Fibroblast of peridontal ligament (primary cell): ENCODE measurements at regions not wholly inside any gene's neighbourhood (a gene's known extent, or its start where the extent isn't known, plus 50 kb on each side); places are given as distances from the start of the nearest gene placed in this dataset.

ENCODE experiments used
- DNase-seq: peaks from one replicate; pipeline ENCODE4 v3.0.0-alpha.2; 2010; ENCODE audit errors: extremely low read depth

DNA sequence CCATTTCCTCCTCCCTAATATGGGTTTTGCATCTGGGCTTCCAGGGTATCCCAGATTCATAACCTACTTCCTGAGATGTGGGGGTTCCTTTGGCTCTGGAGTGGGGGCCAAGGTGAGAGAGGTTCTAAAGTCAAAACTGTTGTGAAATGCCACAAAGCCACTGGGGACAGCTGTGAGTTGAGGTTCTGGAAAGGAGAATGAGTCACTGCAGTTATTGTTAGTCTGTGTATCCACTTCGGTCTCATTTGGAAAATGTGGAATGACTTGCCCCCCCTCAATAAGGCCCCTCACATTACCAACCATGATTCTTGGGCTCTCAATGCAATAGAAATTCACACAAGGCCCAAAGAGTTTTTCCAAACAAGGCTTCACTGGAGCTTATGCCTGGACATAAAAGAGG lies 51.1 kb upstream of the LGALSL start:
- peak; percentile 14 for DNase-seq

DNA sequence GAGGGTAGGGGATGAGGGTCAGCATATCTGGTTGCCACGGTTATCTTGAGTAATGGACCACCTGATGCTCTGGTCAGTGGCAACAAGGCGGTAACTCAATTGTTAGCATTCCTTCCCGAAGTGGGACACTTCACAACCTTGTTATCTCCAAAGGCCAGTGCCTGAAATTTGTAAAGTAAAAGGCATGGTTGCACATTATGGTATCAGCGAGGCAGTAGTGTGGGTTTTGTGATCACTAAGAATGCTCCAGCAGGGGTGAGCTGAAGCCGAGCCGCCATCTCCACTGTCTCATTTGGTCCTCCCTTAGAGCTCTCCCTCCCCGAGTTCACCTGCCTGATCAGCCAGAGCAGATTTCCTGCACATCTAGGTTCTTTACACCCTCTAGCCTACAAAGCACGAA lies 50.5 kb upstream of the LGALSL start:
- DNase-seq: no peak

DNA sequence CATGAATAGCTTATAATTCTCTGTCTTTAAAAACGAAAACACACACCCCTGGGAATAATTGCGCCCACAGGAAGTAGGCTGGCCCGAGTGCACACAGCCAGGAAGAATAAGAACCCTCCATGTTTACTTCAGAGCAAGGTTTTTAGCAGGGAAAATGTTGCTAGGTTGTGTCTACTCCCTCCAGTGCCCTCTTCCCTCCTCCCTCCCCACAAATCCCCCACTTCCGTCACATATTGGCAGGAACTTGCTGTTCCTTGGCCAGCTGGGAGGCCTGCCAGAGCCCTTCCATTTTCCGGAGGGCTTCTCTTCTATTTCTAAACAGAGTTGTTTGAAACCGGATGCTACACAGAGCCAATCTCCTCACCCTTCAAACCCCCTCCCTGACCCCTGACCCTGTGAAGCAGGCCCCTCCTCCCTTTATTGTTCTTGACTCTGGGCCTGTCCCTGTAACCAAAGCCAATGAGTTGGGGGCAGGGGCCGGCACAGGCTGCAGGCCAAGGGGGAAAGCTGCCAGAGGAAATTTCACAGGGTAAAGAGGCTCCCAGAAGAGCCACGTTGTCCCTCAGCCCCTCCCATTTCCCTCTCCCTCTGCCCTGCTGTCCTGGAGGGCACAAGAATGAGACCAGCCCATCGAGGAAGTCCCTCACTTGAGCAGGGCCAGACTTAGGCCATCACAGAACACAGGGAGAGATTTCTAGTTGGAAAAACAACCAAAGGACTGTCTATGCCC lies 49.8 kb upstream of the LGALSL start:
- peak; percentile 62 for DNase-seq
